ENCODE measurements at regions not wholly inside any gene's neighbourhood (a gene's known extent, or its start where the extent isn't known, plus 50 kb on each side); places are given as distances from the start of the nearest gene placed in this dataset.
A peak's percentile ranks its signal among the peaks of the same experiment; 100 is the strongest.
"Not testable (repeated sequence)": the region's sequence is repeated elsewhere in the genome, so short reads cannot be mapped to it uniquely, and the experiment has no call there.

- not testable (repeated sequence) for H4K20me1 ChIP-seq (ENCODE audit: control insufficient read depth, insufficient read depth, insufficient read length); H3K23me2 ChIP-seq (ENCODE audit: insufficient read length, low read depth, low read length, poor library complexity, severe bottlenecking); H3K4me3 Mint-ChIP-seq; H2BK5ac ChIP-seq (ENCODE audit: insufficient read length, low read length); H3K27me3 Mint-ChIP-seq (ENCODE audit: low read depth); DNase-seq; H3K27ac ChIP-seq (ENCODE audit: insufficient read length, low read depth, low read length); H4K91ac ChIP-seq (ENCODE audit: insufficient read length, low read depth, low read length); H3K9me3 ChIP-seq (ENCODE audit: control insufficient read depth, low read depth, low read length); H2AFZ ChIP-seq (ENCODE audit: low read length); H3K23ac ChIP-seq (ENCODE audit: insufficient read length, low read depth, low read length); H3K79me2 ChIP-seq (ENCODE audit: insufficient read depth, low read length); H3K4me2 ChIP-seq (ENCODE audit: insufficient read depth, insufficient read length, low read length); H3T11ph ChIP-seq (ENCODE audit: low read length); H3K4ac ChIP-seq (ENCODE audit: low read depth, low read length); H3K36me3 Mint-ChIP-seq (ENCODE audit: insufficient read depth in 1 of 3, low read depth in 3 of 3); H2AK5ac ChIP-seq (ENCODE audit: insufficient read length, low read length); H2BK15ac ChIP-seq (ENCODE audit: low read depth, low read length); H3K9ac ChIP-seq (ENCODE audit: extremely low read depth, insufficient read length, low read length); H3K56ac ChIP-seq (ENCODE audit: insufficient read length, low read depth, low read length); H4K8ac ChIP-seq (replicated peaks; ENCODE audit: insufficient read length, low read depth, low read length); H3K4me1 ChIP-seq (ENCODE audit: insufficient read depth, low read length); H3K27me3 ChIP-seq (ENCODE audit: insufficient read depth, low read length); H3K14ac ChIP-seq (ENCODE audit: insufficient read depth, low read length); H2BK120ac ChIP-seq (ENCODE audit: low read depth, low read length, poor library complexity, severe bottlenecking); H3K18ac ChIP-seq (ENCODE audit: insufficient read length, low read depth, low read length); H2BK12ac ChIP-seq (ENCODE audit: insufficient read length, low read depth, low read length); H3K9me3 Mint-ChIP-seq; H3K79me1 ChIP-seq (ENCODE audit: insufficient read depth, low read depth, low read length, poor library complexity, severe bottlenecking); H2BK20ac ChIP-seq (ENCODE audit: low read depth, low read length, poor library complexity, severe bottlenecking); H4K5ac ChIP-seq (ENCODE audit: insufficient read length, low read depth, low read length)
- WGBS (ENCODE audit: extremely low coverage, insufficient read length, low lambda C conversion rate) = no CpG with 5 or more reads among the region's 4 CpGs
- 0 out of 7 replicates have a peak overlapping the region, but pooled peaks of 1 of the 3 experiments have one; percentile 21 for H3K27ac Mint-ChIP-seq
- H3K4me1 Mint-ChIP-seq = peaks cover 25 to 27% of the 10 kb centered on the region in 2 experiments
These were observed 1415.2 kb downstream of the KHDRBS2 start for GRCh38 chr6:60870779-60871178.
